Liver (tissue), 3 donors: ENCODE measurements at regions not wholly inside any gene's neighbourhood (a gene's known extent, or its start where the extent isn't known, plus 50 kb on each side); places are given as distances from the start of the nearest gene placed in this dataset.

Experiments used
- EGR1 ChIP-seq, 2 donors: IDR thresholded peaks; 2 replicates each; pipeline ENCODE4 v1.6.1; 2016 to 2018; ENCODE audit warnings: antibody characterized with exemption in 2 of 2, low read depth in 2 of 2
- FOXA2 ChIP-seq: IDR thresholded peaks from 2 replicates; pipeline ENCODE4 v1.6.1; 2016; ENCODE audit warnings: antibody characterized with exemption
- HNF4A ChIP-seq, 2 donors: conservative IDR thresholded peaks; 2 replicates each; pipeline ENCODE4 v1.6.1; 2016; ENCODE audit warnings: antibody characterized with exemption in 2 of 2, mild to moderate bottlenecking in 2 of 2
- RAD21 ChIP-seq, 2 donors: IDR thresholded peaks; 2 replicates each; pipeline ENCODE4 v1.6.1; 2016; ENCODE audit warnings: antibody characterized with exemption in 2 of 2, mild to moderate bottlenecking in 2 of 2
- RXRA ChIP-seq, 2 donors: IDR thresholded peaks; 2 replicates each; pipeline ENCODE4 v1.6.1; 2017 to 2018; ENCODE audit warnings: antibody characterized with exemption in 2 of 2, mild to moderate bottlenecking in 1 of 2
- YY1 ChIP-seq: IDR thresholded peaks from 2 replicates; pipeline ENCODE4 v1.6.1; 2016; ENCODE audit warnings: antibody characterized with exemption, mild to moderate bottlenecking
- TF ChIP-seq, protein P1 (sequence below): fragments of 150-350 bp; IDR thresholded peaks from 2 replicates; pipeline ENCODE4 v1.5.1; 2017; ENCODE audit warnings: improper control_type of control experiment, low read depth, low read length; ENCODE audit not compliant: missing input control
- TF ChIP-seq, protein P2 (sequence below): IDR thresholded peaks from 2 replicates; pipeline ENCODE4 v1.6.1; 2016; ENCODE audit warnings: antibody characterized with exemption
- TF ChIP-seq, protein P3 (sequence below): IDR thresholded peaks from 2 replicates; pipeline ENCODE4 v1.6.1; 2016; ENCODE audit warnings: antibody characterized with exemption, mild to moderate bottlenecking
- TF ChIP-seq, protein P4 (sequence below): IDR thresholded peaks from 2 replicates; pipeline ENCODE4 v1.6.1; 2016; ENCODE audit warnings: antibody characterized with exemption
- TF ChIP-seq, protein P5 (sequence below): IDR thresholded peaks from 2 replicates; pipeline ENCODE4 v1.6.1; 2016; ENCODE audit warnings: antibody characterized with exemption
- donor health status: healthy.
- donor health status: healthy.

DNA sequence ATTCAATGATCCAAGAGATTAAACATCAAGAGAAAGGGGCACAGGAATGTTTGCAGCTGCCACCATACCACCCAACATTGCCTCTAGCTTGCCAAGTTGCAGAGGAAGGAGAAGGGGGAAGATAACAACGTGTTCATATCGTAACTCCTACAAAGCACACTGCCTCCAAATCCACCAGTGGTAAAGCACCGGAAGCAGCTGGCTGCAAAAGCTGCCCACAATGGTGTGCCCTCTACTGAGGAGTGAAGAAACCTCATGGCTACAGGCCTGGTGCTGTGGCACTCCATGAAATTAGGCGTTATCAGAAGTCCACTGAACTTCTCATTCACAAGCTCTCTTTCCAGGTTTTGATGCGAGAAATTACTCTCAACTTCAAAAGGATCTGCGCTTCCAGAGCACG, 263.9 kb upstream of the STT3B start:
- TF ChIP-seq, protein P1, sequence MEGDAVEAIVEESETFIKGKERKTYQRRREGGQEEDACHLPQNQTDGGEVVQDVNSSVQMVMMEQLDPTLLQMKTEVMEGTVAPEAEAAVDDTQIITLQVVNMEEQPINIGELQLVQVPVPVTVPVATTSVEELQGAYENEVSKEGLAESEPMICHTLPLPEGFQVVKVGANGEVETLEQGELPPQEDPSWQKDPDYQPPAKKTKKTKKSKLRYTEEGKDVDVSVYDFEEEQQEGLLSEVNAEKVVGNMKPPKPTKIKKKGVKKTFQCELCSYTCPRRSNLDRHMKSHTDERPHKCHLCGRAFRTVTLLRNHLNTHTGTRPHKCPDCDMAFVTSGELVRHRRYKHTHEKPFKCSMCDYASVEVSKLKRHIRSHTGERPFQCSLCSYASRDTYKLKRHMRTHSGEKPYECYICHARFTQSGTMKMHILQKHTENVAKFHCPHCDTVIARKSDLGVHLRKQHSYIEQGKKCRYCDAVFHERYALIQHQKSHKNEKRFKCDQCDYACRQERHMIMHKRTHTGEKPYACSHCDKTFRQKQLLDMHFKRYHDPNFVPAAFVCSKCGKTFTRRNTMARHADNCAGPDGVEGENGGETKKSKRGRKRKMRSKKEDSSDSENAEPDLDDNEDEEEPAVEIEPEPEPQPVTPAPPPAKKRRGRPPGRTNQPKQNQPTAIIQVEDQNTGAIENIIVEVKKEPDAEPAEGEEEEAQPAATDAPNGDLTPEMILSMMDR, result no peak
- TF ChIP-seq, protein P2, sequence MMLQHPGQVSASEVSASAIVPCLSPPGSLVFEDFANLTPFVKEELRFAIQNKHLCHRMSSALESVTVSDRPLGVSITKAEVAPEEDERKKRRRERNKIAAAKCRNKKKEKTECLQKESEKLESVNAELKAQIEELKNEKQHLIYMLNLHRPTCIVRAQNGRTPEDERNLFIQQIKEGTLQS, result no peak
- TF ChIP-seq, protein P3, sequence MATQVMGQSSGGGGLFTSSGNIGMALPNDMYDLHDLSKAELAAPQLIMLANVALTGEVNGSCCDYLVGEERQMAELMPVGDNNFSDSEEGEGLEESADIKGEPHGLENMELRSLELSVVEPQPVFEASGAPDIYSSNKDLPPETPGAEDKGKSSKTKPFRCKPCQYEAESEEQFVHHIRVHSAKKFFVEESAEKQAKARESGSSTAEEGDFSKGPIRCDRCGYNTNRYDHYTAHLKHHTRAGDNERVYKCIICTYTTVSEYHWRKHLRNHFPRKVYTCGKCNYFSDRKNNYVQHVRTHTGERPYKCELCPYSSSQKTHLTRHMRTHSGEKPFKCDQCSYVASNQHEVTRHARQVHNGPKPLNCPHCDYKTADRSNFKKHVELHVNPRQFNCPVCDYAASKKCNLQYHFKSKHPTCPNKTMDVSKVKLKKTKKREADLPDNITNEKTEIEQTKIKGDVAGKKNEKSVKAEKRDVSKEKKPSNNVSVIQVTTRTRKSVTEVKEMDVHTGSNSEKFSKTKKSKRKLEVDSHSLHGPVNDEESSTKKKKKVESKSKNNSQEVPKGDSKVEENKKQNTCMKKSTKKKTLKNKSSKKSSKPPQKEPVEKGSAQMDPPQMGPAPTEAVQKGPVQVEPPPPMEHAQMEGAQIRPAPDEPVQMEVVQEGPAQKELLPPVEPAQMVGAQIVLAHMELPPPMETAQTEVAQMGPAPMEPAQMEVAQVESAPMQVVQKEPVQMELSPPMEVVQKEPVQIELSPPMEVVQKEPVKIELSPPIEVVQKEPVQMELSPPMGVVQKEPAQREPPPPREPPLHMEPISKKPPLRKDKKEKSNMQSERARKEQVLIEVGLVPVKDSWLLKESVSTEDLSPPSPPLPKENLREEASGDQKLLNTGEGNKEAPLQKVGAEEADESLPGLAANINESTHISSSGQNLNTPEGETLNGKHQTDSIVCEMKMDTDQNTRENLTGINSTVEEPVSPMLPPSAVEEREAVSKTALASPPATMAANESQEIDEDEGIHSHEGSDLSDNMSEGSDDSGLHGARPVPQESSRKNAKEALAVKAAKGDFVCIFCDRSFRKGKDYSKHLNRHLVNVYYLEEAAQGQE, result no peak
- TF ChIP-seq RAD21 (IDR thresholded peaks at IDR 0.05), result no peak
- TF ChIP-seq, protein P4, sequence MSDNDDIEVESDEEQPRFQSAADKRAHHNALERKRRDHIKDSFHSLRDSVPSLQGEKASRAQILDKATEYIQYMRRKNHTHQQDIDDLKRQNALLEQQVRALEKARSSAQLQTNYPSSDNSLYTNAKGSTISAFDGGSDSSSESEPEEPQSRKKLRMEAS, result no peak
- TF ChIP-seq FOXA2, result no peak
- TF ChIP-seq, protein P5, sequence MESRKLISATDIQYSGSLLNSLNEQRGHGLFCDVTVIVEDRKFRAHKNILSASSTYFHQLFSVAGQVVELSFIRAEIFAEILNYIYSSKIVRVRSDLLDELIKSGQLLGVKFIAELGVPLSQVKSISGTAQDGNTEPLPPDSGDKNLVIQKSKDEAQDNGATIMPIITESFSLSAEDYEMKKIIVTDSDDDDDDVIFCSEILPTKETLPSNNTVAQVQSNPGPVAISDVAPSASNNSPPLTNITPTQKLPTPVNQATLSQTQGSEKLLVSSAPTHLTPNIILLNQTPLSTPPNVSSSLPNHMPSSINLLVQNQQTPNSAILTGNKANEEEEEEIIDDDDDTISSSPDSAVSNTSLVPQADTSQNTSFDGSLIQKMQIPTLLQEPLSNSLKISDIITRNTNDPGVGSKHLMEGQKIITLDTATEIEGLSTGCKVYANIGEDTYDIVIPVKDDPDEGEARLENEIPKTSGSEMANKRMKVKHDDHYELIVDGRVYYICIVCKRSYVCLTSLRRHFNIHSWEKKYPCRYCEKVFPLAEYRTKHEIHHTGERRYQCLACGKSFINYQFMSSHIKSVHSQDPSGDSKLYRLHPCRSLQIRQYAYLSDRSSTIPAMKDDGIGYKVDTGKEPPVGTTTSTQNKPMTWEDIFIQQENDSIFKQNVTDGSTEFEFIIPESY, result no peak
- no peak for TF ChIP-seq YY1
- TF ChIP-seq RXRA (IDR thresholded peaks at IDR 0.05), result no peak
- no peak for TF ChIP-seq HNF4A (conservative IDR thresholded peaks at IDR 0.05)
- TF ChIP-seq EGR1 (IDR thresholded peaks at IDR 0.05; ENCODE audit: low read depth in 2 of 2), result no peak
